ENCODE measurements at regions not wholly inside any gene's neighbourhood (a gene's known extent, or its start where the extent isn't known, plus 50 kb on each side); places are given as distances from the start of the nearest gene placed in this dataset.

DNA sequence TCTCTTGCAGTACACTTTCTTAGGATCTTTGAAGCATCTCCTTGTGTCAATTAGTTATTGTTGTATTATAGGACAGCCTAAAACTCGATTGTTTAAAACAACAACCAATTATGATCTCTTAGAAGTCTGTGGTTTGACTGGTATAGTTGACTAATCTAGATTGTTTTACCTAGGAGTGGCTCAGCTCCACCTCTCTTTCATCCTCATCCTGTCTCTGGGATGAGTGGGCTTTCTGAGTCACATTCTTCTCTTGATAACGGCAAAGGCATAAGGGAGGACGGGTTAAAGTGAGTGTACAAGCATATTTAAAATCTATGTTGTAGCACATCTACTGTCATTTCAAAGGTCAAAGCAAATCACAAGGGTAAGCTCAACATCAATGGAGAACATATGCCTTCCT, 102.3 kb upstream of the GULP1 start:
- Histone ChIP-seq H3K4me3 (ENCODE audit: low read depth in 1 of 3, low read length in 3 of 3) (no peak overlapping the region), H3K9me3 (ENCODE audit: control insufficient read depth in 4 of 4, low read length in 3 of 4) (no peaks in the 10 kb centered on the region), H3K27me3 (ENCODE audit: control insufficient read depth in 4 of 4, insufficient read depth in 4 of 4, low read length in 3 of 4) (no peaks in the 10 kb centered on the region), H3K9ac (ENCODE audit: low read depth in 1 of 2, low read length in 2 of 2) (no peak overlapping the region), H3K36me3 (ENCODE audit: control insufficient read depth in 4 of 4, insufficient read depth in 3 of 4, low read depth in 1 of 4, low read length in 3 of 4) (no peaks in the 10 kb centered on the region), H3K27ac (ENCODE audit: low read depth in 1 of 2, low read length in 2 of 2) (no peak overlapping the region), H3K4me1 (ENCODE audit: control insufficient read depth in 4 of 4, insufficient read depth in 4 of 4, low read length in 3 of 4) (no peaks in the 10 kb centered on the region)
- 60% methylated on average over 3 of the region's 3 CpGs for WGBS
- no peak for TF ChIP-seq HNF4A (conservative IDR thresholded peaks at IDR 0.05)
- TF ChIP-seq, protein P1, sequence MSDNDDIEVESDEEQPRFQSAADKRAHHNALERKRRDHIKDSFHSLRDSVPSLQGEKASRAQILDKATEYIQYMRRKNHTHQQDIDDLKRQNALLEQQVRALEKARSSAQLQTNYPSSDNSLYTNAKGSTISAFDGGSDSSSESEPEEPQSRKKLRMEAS (IDR thresholded peaks at IDR 0.05) = no peak
- TF ChIP-seq, protein P2, sequence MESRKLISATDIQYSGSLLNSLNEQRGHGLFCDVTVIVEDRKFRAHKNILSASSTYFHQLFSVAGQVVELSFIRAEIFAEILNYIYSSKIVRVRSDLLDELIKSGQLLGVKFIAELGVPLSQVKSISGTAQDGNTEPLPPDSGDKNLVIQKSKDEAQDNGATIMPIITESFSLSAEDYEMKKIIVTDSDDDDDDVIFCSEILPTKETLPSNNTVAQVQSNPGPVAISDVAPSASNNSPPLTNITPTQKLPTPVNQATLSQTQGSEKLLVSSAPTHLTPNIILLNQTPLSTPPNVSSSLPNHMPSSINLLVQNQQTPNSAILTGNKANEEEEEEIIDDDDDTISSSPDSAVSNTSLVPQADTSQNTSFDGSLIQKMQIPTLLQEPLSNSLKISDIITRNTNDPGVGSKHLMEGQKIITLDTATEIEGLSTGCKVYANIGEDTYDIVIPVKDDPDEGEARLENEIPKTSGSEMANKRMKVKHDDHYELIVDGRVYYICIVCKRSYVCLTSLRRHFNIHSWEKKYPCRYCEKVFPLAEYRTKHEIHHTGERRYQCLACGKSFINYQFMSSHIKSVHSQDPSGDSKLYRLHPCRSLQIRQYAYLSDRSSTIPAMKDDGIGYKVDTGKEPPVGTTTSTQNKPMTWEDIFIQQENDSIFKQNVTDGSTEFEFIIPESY (IDR thresholded peaks at IDR 0.05) = no peak
- no peak for TF ChIP-seq EGR1 (IDR thresholded peaks at IDR 0.05; ENCODE audit: low read depth in 2 of 2)
- no peak for TF ChIP-seq YY1 (IDR thresholded peaks at IDR 0.05)
- TF ChIP-seq, protein P3, sequence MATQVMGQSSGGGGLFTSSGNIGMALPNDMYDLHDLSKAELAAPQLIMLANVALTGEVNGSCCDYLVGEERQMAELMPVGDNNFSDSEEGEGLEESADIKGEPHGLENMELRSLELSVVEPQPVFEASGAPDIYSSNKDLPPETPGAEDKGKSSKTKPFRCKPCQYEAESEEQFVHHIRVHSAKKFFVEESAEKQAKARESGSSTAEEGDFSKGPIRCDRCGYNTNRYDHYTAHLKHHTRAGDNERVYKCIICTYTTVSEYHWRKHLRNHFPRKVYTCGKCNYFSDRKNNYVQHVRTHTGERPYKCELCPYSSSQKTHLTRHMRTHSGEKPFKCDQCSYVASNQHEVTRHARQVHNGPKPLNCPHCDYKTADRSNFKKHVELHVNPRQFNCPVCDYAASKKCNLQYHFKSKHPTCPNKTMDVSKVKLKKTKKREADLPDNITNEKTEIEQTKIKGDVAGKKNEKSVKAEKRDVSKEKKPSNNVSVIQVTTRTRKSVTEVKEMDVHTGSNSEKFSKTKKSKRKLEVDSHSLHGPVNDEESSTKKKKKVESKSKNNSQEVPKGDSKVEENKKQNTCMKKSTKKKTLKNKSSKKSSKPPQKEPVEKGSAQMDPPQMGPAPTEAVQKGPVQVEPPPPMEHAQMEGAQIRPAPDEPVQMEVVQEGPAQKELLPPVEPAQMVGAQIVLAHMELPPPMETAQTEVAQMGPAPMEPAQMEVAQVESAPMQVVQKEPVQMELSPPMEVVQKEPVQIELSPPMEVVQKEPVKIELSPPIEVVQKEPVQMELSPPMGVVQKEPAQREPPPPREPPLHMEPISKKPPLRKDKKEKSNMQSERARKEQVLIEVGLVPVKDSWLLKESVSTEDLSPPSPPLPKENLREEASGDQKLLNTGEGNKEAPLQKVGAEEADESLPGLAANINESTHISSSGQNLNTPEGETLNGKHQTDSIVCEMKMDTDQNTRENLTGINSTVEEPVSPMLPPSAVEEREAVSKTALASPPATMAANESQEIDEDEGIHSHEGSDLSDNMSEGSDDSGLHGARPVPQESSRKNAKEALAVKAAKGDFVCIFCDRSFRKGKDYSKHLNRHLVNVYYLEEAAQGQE (IDR thresholded peaks at IDR 0.05) = no peak
- no peak for DNase-seq (ENCODE audit: low spot score)

DNA sequence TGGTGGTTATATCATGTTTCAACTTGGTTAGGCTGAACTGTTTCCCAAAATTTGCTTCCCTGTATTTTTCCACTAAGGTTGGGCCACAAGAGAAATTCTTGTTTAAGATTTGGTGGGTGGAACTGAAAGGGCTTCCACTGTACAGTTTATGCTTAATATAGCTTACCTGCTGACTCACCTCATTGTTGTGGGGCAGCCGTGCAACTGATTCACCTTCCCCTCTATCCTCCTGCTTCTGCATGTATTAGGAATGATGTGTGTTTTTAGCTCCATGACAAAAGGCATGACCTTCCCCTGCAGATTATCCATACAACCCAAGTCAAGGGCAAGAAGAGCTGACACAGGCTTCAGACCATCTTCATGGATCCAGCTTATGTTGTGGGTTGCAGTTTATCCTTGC, 98.4 kb upstream of the GULP1 start:
- 87% methylated on average over 1 of the region's 1 CpG for WGBS
- H3K4me3 ChIP-seq (ENCODE audit: low read depth in 1 of 3, low read length in 3 of 3) = no peak overlapping the region
- H3K27ac ChIP-seq (ENCODE audit: low read depth in 1 of 2, low read length in 2 of 2) = no peak overlapping the region
- no peaks in the 10 kb centered on the region for H3K36me3 ChIP-seq (ENCODE audit: control insufficient read depth in 4 of 4, insufficient read depth in 3 of 4, low read depth in 1 of 4, low read length in 3 of 4)
- TF ChIP-seq RXRA (IDR thresholded peaks at IDR 0.05) (no peak), FOXA2 (IDR thresholded peaks at IDR 0.05) (no peak), FOXA1 (IDR thresholded peaks at IDR 0.05) (no peak), EGR1 (IDR thresholded peaks at IDR 0.05; ENCODE audit: low read depth in 2 of 2) (no peak), YY1 (IDR thresholded peaks at IDR 0.05) (no peak)
- TF ChIP-seq, protein P4, sequence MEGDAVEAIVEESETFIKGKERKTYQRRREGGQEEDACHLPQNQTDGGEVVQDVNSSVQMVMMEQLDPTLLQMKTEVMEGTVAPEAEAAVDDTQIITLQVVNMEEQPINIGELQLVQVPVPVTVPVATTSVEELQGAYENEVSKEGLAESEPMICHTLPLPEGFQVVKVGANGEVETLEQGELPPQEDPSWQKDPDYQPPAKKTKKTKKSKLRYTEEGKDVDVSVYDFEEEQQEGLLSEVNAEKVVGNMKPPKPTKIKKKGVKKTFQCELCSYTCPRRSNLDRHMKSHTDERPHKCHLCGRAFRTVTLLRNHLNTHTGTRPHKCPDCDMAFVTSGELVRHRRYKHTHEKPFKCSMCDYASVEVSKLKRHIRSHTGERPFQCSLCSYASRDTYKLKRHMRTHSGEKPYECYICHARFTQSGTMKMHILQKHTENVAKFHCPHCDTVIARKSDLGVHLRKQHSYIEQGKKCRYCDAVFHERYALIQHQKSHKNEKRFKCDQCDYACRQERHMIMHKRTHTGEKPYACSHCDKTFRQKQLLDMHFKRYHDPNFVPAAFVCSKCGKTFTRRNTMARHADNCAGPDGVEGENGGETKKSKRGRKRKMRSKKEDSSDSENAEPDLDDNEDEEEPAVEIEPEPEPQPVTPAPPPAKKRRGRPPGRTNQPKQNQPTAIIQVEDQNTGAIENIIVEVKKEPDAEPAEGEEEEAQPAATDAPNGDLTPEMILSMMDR (IDR thresholded peaks at IDR 0.05; ENCODE audit: low read depth, low read length, missing input control) = no peak
- TF ChIP-seq, protein P3 (IDR thresholded peaks at IDR 0.05) = no peak
- TF ChIP-seq, protein P1 (IDR thresholded peaks at IDR 0.05) = no peak
- H3K9me3 ChIP-seq (ENCODE audit: control insufficient read depth in 4 of 4, low read length in 3 of 4) = no peaks in the 10 kb centered on the region
- no peak for DNase-seq (ENCODE audit: low spot score)
- H3K9ac ChIP-seq (ENCODE audit: low read depth in 1 of 2, low read length in 2 of 2) = no peak overlapping the region
- H3K27me3 ChIP-seq (ENCODE audit: control insufficient read depth in 4 of 4, insufficient read depth in 4 of 4, low read length in 3 of 4) = no peaks in the 10 kb centered on the region
- H3K4me1 ChIP-seq (ENCODE audit: control insufficient read depth in 4 of 4, insufficient read depth in 4 of 4, low read length in 3 of 4) = no peaks in the 10 kb centered on the region

All from liver (tissue), 8 donors.